Suprapubic skin (tissue), 4 donors: ENCODE measurements at regions not wholly inside any gene's neighbourhood (a gene's known extent, or its start where the extent isn't known, plus 50 kb on each side); places are given as distances from the start of the nearest gene placed in this dataset.

Source experiments
- DNase-seq, 2 donors: peaks; one replicate each; pipeline ENCODE4 v3.0.0-alpha.2; 2019; ENCODE audit warnings: low spot score in 2 of 2
- H3K27ac ChIP-seq: fragments of 200-600 bp; sonication (generic); one replicate; pipeline ENCODE4 v1.5.1; 2019
- H3K27me3 ChIP-seq: fragments of 200-600 bp; sonication (generic); one replicate; pipeline ENCODE4 v1.5.1; 2019
- H3K36me3 ChIP-seq: fragments of 200-600 bp; sonication (generic); one replicate; pipeline ENCODE4 v1.5.1; 2019
- H3K4me1 ChIP-seq: fragments of 200-600 bp; sonication (generic); one replicate; pipeline ENCODE4 v1.5.1; 2019
- H3K4me3 ChIP-seq: fragments of 200-600 bp; sonication (generic); one replicate; pipeline ENCODE4 v1.5.1; 2019; ENCODE audit warnings: mild to moderate bottlenecking
- H3K9me3 ChIP-seq: fragments of 200-600 bp; sonication (generic); one replicate; pipeline ENCODE4 v1.5.1; 2019
- CTCF ChIP-seq, 2 donors: fragments of 200-600 bp in 1 of 2; fragments of 450-650 bp in 1 of 2; sonication (generic) in 1 of 2; IDR thresholded peaks; one replicate each; pipeline ENCODE4 v1.5.1; 2016 to 2019; ENCODE audit warnings: antibody characterized with exemption in 2 of 2, mild to moderate bottlenecking in 1 of 2, moderate library complexity in 1 of 2
- EP300 ChIP-seq: sonication (generic); formaldehyde crosslinking; IDR thresholded peaks from one replicate; pipeline ENCODE4 v1.6.1; 2017; ENCODE audit warnings: antibody characterized with exemption
- POLR2A ChIP-seq, 2 donors: fragments of 450-650 bp; IDR thresholded peaks; one replicate each; pipeline ENCODE4 v1.6.1; 2017; ENCODE audit warnings: antibody characterized with exemption in 2 of 2, mild to moderate bottlenecking in 2 of 2, moderate library complexity in 2 of 2
- POLR2AphosphoS5 ChIP-seq, 3 donors: sonication (generic); formaldehyde crosslinking; IDR thresholded peaks; one replicate each; pipeline ENCODE4 v1.6.1; 2017; ENCODE audit warnings: antibody characterized with exemption in 3 of 3
- WGBS: methylation state at CpG from one replicate; pipeline ENCODE4 v1.1.5; 2018; 5-methylcytosine and 5-hydroxymethylcytosine counted together

GRCh38 chr18:57854726-57855125, 51.6 kb upstream of the ATP8B1 start:
- Histone ChIP-seq H3K4me3 (no peak overlapping the region), H3K36me3 (no peaks in the 10 kb centered on the region), H3K4me1 (no peaks in the 10 kb centered on the region), H3K27me3 (no peaks in the 10 kb centered on the region), H3K27ac (no peak overlapping the region), H3K9me3 (no peaks in the 10 kb centered on the region)
- WGBS: 53% methylated on average over 3 of the region's 3 CpGs
- DNase-seq: no peak
- TF ChIP-seq POLR2AphosphoS5 (IDR thresholded peaks at IDR 0.05) (no peak), CTCF (IDR thresholded peaks at IDR 0.05) (no peak), EP300 (no peak), POLR2A (IDR thresholded peaks at IDR 0.05) (no peak)

GRCh38 chr18:57853864-57854263, 50.7 kb upstream of the ATP8B1 start:
- no peak for DNase-seq
- Histone ChIP-seq H3K27me3 (no peaks in the 10 kb centered on the region), H3K4me1 (no peaks in the 10 kb centered on the region), H3K36me3 (no peaks in the 10 kb centered on the region), H3K9me3 (no peaks in the 10 kb centered on the region), H3K4me3 (no peak overlapping the region), H3K27ac (no peak overlapping the region)
- no peak for TF ChIP-seq POLR2A (IDR thresholded peaks at IDR 0.05)
- WGBS: 89% methylated on average over 2 of the region's 2 CpGs

- no peak overlapping the region for H3K27ac ChIP-seq
- H3K4me1 ChIP-seq: no peaks in the 10 kb centered on the region
- no peaks in the 10 kb centered on the region for H3K36me3 ChIP-seq
- no peaks in the 10 kb centered on the region for H3K9me3 ChIP-seq
- H3K27me3 ChIP-seq: no peaks in the 10 kb centered on the region
- WGBS: 60% methylated on average over 3 of the region's 3 CpGs
- H3K4me3 ChIP-seq: no peak overlapping the region
- TF ChIP-seq POLR2AphosphoS5 (IDR thresholded peaks at IDR 0.05) (no peak), CTCF (IDR thresholded peaks at IDR 0.05) (no peak), EP300 (no peak), POLR2A (IDR thresholded peaks at IDR 0.05) (no peak)
- no peak for DNase-seq
These were observed 50.0 kb upstream of the ATP8B1 start for GRCh38 chr18:57853133-57853532.
